ENCODE measurements at regions not wholly inside any gene's neighbourhood (a gene's known extent, or its start where the extent isn't known, plus 50 kb on each side); places are given as distances from the start of the nearest gene placed in this dataset.

- peaks cover 2 to 18% (median 4%) of the 10 kb centered on the region in 3 experiments; a peak in 4 of 7 replicates for H3K36me3 Mint-ChIP-seq (ENCODE audit: insufficient read depth in 1 of 3, low read depth in 3 of 3)
- no peaks in the 10 kb centered on the region for H3K27me3 ChIP-seq (ENCODE audit: insufficient read depth, low read length)
Observed at GRCh38 chr1:34671887-34672286, 83.0 kb upstream of the GJB5 start.

More at GRCh38 chr1:34671887-34672286, 83.0 kb upstream of the GJB5 start:
- Histone ChIP-seq H3K27ac (ENCODE audit: insufficient read length, low read depth, low read length) (no peak overlapping the region), H4K20me1 (ENCODE audit: control insufficient read depth, insufficient read depth, insufficient read length) (no peaks in the 10 kb centered on the region), H4K5ac (ENCODE audit: insufficient read length, low read depth, low read length) (no peak overlapping the region), H2AFZ (ENCODE audit: low read length) (no peak overlapping the region), H3K9me3 (ENCODE audit: control insufficient read depth, low read depth, low read length) (peaks cover 7% of the 10 kb centered on the region), H4K91ac (ENCODE audit: insufficient read length, low read depth, low read length) (no peak overlapping the region), H3K18ac (ENCODE audit: insufficient read length, low read depth, low read length) (no peak overlapping the region), H2BK120ac (ENCODE audit: low read depth, low read length, poor library complexity, severe bottlenecking) (no peak overlapping the region), H3K9ac (ENCODE audit: extremely low read depth, insufficient read length, low read length) (no peak overlapping the region), H3K4me2 (ENCODE audit: insufficient read depth, insufficient read length, low read length) (no peak overlapping the region), H3K79me1 (ENCODE audit: insufficient read depth, low read depth, low read length, poor library complexity, severe bottlenecking) (no peaks in the 10 kb centered on the region), H2BK20ac (ENCODE audit: low read depth, low read length, poor library complexity, severe bottlenecking) (no peak overlapping the region), H3K79me2 (ENCODE audit: insufficient read depth, low read length) (no peaks in the 10 kb centered on the region), H3K4me1 (ENCODE audit: insufficient read depth, low read length) (no peaks in the 10 kb centered on the region), H2BK12ac (ENCODE audit: insufficient read length, low read depth, low read length) (no peak overlapping the region), H3K14ac (ENCODE audit: insufficient read depth, low read length) (no peak overlapping the region; the same call in 1 of the 2 replicates), H2BK15ac (ENCODE audit: low read depth, low read length) (no peak overlapping the region), H3T11ph (ENCODE audit: low read length) (no peak overlapping the region), H3K4ac (ENCODE audit: low read depth, low read length) (no peak overlapping the region), H4K8ac (replicated peaks; ENCODE audit: insufficient read length, low read depth, low read length) (no peak overlapping the region), H2BK5ac (ENCODE audit: insufficient read length, low read length) (no peak overlapping the region), H3K23me2 (ENCODE audit: insufficient read length, low read depth, low read length, poor library complexity, severe bottlenecking) (no peaks in the 10 kb centered on the region), H3K23ac (ENCODE audit: insufficient read length, low read depth, low read length) (no peak overlapping the region), H3K56ac (ENCODE audit: insufficient read length, low read depth, low read length) (no peak overlapping the region), H2AK5ac (ENCODE audit: insufficient read length, low read length) (no peak overlapping the region)
- Mint-ChIP-seq H3K27ac (no peak overlapping the region), H3K27me3 (ENCODE audit: low read depth) (no peaks in the 10 kb centered on the region), H3K9me3 (peaks cover 19 to 20% of the 10 kb centered on the region in 2 experiments), H3K4me1 (no peaks in the 10 kb centered on the region), H3K4me3 (no peak overlapping the region)
- TF ChIP-seq CTCF (conservative IDR thresholded peaks at IDR 0.05): no peak
- no peak for DNase-seq

All from H9 (cell line).